ES-I3 (cell line): ENCODE measurements at regions not wholly inside any gene's neighbourhood (a gene's known extent, or its start where the extent isn't known, plus 50 kb on each side); places are given as distances from the start of the nearest gene placed in this dataset.
"Not testable (repeated sequence)": the region's sequence is repeated elsewhere in the genome, so short reads cannot be mapped to it uniquely, and the experiment has no call there.

Experiments used
- H3K36me3 ChIP-seq: 2 replicates; pipeline ENCODE4 v1.6.1; 2013; ENCODE audit warnings: mild to moderate bottlenecking, low read length, control low read depth, moderate library complexity; ENCODE audit not compliant: insufficient read depth
- H3K4me1 ChIP-seq: 2 replicates; pipeline ENCODE4 v1.6.1; 2013; ENCODE audit warnings: mild to moderate bottlenecking, control low read depth, low read length; ENCODE audit not compliant: insufficient read depth
- H3K9ac ChIP-seq: 2 replicates; pipeline ENCODE4 v1.6.1; 2013; ENCODE audit warnings: low read depth, mild to moderate bottlenecking, low read length, moderate library complexity
- H3K9me3 ChIP-seq: 2 replicates; pipeline ENCODE4 v1.6.1; 2013; ENCODE audit warnings: mild to moderate bottlenecking, low read length, moderate library complexity; ENCODE audit not compliant: control insufficient read depth, insufficient read depth

DNA sequence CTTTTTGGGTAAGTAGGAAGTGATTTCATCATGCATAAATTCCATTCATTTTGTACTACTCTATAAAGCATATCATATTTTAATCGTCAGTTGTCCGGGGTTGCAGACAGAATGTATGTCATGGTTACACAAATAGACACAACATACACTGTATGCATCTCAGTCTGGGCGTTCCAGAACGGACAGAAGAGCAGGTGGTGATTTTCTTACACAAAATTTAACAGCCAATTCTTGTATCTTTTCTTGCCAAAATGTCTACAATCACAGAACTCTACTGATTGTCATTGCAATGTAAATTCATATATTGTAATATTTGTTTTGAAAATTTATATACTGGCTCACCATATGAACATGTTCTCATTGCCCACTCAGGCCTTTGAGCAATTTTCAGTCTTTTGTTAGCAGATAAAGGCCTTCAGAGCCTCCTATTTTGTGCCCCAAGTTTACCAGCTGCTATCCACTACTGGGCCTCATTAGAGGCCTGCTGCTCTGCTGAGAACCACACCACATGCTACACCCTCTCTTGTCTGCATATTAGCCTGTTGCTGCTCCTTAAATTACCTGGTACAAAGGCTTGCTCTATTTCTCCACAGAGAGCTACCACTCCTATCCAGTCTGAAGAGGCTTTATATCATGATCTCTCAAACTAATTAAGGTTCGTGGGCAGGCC is 61.5 kb downstream of the PRDM13 start:
- Histone ChIP-seq H3K9me3 (no peaks in the 10 kb centered on the region), H3K9ac (no peak overlapping the region), H3K36me3 (no peaks in the 10 kb centered on the region), H3K4me1 (peaks cover 6% of the 10 kb centered on the region; the same call in 1 of the 2 replicates)

DNA sequence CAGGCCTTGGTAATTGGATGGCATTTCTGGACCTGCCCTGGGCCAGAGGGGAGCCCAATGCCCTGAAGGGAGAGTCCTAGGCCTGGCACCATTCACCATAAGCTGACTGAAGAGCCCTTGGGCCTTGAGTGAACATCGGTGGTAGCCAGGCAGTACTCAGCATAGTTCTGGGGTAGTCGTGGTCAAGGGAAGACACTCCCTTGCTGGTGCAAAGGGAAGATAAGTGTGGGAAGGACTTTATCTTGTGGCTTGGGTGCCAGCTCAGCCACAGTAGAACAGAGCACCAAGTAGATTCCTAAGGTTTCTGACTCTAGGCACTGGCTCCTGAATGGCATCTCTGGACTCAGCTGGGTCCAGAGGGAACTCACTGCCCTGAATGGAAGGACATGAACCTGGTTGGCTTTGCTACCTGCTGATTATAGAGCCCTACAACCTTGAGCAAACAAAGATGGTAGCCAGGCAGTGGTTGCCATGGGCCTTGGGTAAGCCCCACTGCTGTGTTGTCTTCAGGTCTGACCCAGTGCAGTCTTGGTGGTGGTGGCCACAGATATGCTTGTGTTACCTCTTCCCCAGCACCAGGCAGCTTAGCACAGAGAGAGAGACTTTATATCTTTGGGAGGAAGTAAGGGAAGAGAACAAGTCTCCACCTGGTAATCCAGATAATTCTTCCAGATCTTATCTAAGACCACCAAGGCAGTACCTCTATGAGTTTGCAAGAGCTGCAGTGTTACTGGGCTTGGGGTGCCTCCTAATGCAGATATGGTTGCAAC is 83.5 kb downstream of the PRDM13 start:
- Histone ChIP-seq H3K9ac (no peak overlapping the region), H3K9me3 (no peaks in the 10 kb centered on the region), H3K36me3 (no peaks in the 10 kb centered on the region), H3K4me1 (no peaks in the 10 kb centered on the region)

DNA sequence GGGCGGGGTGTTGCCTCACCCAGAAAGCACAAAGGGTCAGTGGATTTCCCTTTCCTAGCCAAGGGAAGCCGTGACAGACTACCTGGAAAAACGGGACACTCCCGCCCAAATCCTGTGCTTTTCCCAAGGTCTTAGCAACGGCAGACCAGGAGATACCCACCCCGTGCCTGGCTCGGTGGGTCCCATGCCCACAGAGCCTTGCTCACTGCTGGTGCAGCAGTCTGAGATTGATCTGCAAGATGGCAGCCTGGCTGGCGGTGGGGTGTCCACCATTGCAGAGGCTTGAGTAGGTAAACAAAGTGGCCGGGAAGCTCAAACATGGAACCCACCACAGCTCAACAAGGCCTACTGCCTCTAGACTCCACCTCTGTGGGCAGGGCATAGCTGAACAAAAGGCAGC is 95.7 kb downstream of the PRDM13 start:
- H3K36me3 ChIP-seq, H3K9me3 ChIP-seq, H3K4me1 ChIP-seq, H3K9ac ChIP-seq: not testable (repeated sequence)

DNA sequence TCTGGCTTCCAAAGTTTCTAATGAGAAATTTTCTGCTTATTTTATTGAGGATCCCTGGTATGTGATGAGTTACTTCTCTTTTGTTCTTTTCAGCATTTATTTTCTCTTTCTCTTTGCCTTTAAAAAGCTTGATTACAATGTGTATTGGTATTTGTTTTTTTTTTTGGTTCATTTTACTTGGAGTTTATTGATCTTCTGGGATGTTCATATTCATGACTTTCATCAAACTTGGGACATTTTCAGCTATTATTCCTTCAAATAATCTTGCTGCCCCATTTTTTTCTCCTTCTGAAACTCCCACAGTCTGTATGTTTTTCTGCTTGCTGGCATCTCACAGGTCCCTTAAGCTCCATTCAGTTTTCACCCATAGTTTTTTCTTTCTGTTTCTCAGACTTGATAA is 102.4 kb downstream of the PRDM13 start:
- H3K4me1 ChIP-seq, result no peaks in the 10 kb centered on the region
- H3K9me3 ChIP-seq, result no peaks in the 10 kb centered on the region
- H3K9ac ChIP-seq, result no peak overlapping the region
- H3K36me3 ChIP-seq, result no peaks in the 10 kb centered on the region

DNA sequence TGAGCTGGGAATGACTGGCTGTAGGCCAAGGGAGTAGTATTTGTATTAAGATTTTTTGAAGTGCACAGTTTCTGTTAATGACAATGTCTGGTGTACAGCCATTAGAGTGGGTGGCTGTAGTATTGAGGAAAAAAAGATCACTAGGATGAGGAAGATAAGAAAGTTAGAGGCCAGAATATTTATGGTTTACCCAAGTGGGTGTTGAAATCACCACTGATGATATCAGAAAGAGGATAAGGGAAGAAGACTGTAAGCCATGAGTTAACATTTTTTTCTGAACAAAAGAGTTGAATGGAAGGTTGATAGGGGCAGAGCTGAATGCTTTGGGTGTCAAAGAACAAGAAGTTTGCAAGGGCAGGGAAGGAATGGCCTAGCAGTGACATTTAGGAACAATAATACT is 104.7 kb downstream of the PRDM13 start:
- Histone ChIP-seq H3K4me1 (no peaks in the 10 kb centered on the region), H3K36me3 (no peaks in the 10 kb centered on the region), H3K9me3 (no peaks in the 10 kb centered on the region), H3K9ac (no peak overlapping the region)

DNA sequence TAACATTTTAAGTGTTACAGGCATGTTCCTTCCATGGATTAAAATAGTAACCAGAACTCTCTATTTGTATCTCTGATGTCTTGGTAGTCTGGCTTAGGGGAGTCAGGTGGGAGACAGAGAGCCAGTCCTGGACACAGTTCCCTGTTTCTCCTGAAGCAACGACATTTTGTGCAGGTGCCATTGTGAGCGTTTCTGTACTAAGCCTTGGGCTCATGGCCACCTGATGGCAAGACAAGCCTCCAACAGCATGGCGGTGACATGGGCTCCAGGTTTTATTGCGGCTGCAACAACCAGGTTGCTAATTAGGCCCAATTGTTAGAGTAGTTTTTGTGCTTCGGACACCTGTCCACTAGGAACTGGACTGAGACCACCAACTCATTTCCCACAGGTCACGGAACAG is 105.3 kb downstream of the PRDM13 start:
- Histone ChIP-seq H3K4me1 (no peaks in the 10 kb centered on the region), H3K9ac (no peak overlapping the region), H3K9me3 (no peaks in the 10 kb centered on the region), H3K36me3 (no peaks in the 10 kb centered on the region)

DNA sequence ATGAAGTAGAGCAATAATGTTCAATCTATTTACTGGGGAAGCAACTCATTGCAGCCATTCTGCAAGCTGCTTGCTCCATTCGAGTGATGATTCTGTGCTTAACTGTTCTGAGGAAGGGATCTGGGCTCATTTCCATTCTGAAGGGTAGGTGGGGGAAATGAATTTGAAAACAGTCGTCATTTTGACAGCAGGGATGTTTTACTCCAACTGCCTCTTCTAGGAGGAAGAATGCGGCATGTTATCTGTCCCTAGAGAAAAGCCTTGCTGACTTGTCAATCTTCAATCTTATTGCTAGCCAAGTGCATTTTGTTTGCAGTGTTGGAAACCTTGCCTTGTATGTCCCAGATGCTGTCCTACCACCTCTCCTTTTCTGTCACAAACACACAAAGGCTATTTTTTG is 105.9 kb downstream of the PRDM13 start:
- Histone ChIP-seq H3K9me3 (no peaks in the 10 kb centered on the region), H3K9ac (no peak overlapping the region), H3K4me1 (no peaks in the 10 kb centered on the region), H3K36me3 (no peaks in the 10 kb centered on the region)

DNA sequence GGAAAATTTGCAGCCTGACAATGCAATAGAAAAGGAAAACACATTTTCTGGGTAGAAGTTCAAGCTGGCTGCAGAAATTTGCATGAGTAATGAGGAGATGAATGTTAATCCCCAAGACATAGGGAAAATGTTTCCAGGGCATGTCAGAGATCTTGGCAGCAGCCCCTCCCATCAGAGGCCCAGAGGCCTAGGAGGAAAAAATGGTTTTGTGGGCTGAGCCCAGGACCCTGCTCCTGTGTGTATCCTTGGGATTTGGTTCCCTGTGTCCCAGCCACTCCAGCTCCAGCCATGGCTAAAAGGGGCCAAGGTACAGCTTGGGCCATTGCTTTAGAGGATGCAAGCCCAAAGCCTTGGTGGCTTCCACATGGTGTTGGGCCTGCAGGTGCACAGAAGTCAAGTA is 115.4 kb downstream of the PRDM13 start:
- not testable (repeated sequence) for H3K36me3 ChIP-seq, H3K9ac ChIP-seq, H3K9me3 ChIP-seq, H3K4me1 ChIP-seq

DNA sequence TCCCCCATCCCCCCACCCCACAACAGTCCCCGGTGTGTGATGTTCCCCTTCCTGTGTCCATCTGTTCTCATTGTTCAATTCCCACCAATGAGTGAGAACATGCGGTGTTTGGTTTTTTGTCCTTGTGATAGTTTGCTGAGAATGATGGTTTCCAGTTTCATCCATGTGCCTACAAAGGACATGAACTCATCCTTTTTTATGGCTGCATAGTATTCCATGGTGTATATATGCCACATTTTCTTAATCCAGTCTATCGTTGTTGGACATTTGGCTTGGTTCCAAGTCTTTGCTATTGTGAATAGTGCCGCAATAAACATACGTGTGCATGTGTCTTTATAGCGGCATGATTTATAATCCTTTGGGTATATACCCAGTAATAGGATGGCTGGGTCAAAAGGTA is 123.6 kb downstream of the PRDM13 start:
- H3K9me3 ChIP-seq, H3K4me1 ChIP-seq, H3K9ac ChIP-seq, H3K36me3 ChIP-seq: not testable (repeated sequence)

DNA sequence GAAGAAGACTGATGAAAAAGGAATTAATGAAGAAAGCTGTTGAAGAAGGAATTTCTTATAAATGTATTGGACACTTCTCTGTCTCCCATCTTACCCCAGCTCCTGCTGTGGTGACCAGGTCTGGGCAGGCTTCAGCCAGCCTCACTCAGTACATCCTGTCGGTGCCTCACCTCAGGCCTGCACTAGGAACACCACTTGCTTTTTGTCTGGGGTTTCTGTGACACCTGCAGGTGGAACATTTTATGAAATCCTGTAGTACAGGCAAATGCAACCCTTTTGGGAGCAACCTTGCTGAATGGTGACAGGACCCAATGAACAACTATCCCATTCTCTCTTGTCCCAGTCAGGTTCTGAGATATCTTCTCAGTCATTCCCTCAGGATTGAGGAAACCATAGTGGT is 129.7 kb downstream of the PRDM13 start:
- H3K9ac ChIP-seq, result no peak overlapping the region
- no peaks in the 10 kb centered on the region for H3K36me3 ChIP-seq
- H3K9me3 ChIP-seq, result no peaks in the 10 kb centered on the region
- no peaks in the 10 kb centered on the region for H3K4me1 ChIP-seq

DNA sequence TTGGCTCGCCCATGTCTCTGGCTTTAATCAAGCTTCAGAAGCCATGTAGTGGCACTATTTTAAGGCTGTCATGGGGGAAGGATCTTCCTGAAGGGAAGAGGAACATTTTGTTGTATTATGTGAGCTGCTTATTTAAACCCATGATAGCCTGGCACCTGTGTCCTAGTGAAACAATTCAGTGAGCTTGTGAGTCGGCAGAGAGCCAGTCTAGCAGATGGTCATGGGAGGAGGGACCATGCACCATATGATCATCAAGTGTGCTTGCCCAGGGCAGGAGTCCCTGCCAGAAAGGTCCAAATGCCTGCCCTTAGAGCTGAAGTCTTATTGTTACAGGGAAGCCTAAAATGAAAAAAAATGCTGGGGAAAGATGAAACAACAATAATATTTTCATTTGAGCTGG is 132.9 kb downstream of the PRDM13 start:
- no peaks in the 10 kb centered on the region for H3K9me3 ChIP-seq
- H3K4me1 ChIP-seq, result no peaks in the 10 kb centered on the region
- H3K36me3 ChIP-seq, result no peaks in the 10 kb centered on the region
- H3K9ac ChIP-seq, result no peak overlapping the region

DNA sequence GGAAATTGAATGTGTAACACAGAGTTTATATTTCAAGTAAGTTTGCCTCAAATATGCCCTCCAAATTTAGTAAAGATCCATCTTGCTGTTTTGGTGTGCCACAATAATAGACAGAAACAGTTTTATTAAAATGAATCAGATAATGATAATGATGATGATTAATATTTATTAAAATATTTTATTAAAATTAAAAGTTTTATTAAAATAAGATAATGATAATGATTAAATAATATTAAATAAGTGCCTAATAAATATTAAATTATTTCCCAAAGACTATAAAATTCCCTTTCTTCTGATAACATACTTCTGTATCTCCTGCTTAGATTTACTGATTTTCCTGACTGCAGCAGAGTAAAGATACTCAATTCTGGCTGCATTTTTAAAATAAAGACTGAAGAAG is 134.5 kb downstream of the PRDM13 start:
- Histone ChIP-seq H3K9ac (no peak overlapping the region), H3K9me3 (no peaks in the 10 kb centered on the region), H3K36me3 (no peaks in the 10 kb centered on the region), H3K4me1 (no peaks in the 10 kb centered on the region)

DNA sequence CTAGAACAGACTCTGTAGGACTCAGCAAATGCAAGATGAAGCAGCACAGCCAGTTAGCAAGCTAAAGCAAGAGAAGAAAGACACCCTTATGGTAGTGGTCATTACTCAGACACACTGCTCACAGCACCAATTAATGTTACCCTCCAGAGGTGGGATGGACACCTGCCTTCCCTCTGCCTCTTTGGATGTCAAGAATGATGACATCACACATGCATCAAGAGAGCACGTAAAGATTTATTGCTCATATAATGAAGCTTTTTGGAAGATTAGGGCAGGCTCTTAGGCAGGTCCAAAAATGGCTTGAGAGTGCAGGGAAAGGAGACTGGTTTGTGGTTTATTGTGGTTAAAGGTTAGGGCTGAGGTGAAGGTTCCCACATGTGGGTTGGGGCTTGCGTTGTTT is 137.0 kb downstream of the PRDM13 start:
- Histone ChIP-seq H3K4me1 (no peaks in the 10 kb centered on the region), H3K9me3 (no peaks in the 10 kb centered on the region), H3K36me3 (no peaks in the 10 kb centered on the region), H3K9ac (no peak overlapping the region)

DNA sequence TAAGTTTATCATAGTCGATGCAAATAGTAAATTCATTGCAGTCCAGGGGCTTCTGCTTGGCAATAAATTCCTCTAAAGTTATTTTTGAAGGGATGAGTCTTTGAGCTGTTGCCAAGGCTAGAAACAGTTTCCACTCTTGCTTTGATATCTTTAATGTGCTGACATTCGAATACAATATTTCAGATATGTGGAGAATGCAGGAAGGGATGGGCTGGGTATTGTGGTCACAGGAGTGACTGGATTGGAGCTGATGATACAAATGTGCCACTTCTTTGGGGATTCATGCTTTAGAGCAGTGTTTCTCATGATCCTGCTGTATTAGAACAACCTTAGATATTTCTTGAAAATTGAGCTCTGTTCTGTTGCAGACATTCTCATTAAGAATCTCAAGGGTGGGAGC is 139.0 kb downstream of the PRDM13 start:
- no peaks in the 10 kb centered on the region for H3K9me3 ChIP-seq
- H3K36me3 ChIP-seq, result no peaks in the 10 kb centered on the region
- H3K9ac ChIP-seq, result no peak overlapping the region
- no peaks in the 10 kb centered on the region for H3K4me1 ChIP-seq

DNA sequence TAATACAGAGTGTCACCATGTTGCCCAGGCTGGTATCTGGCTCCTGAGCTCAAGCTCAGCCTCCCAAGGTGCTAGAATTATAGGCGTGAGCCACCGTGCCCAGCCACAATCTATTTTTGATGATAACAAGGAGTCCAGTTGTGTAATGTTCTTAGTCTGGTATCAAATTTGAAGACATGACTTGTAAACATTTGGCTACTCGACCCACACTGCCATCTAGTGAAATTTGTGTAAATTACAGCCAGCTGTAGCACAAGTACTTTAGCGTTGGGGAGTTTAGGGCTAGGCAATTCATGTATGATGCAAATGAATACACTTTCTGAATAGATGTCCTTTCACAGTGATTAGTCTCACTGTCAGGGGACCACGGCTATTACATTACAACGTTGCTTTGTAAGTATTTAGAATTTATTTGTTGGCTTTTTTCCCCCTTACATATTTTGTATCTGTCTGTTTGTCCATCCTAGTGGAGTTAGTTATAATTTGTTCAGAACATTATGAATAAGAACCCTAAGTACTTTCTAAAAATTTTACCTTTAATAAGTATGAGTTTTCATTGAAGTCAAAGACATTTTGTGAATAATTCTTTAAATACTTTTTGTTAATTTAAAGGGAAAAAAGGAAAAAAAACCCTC is 139.7 kb downstream of the PRDM13 start:
- Histone ChIP-seq H3K4me1 (no peaks in the 10 kb centered on the region), H3K9ac (no peak overlapping the region)

More for the DNA sequence above, 139.7 kb downstream of the PRDM13 start:
- H3K36me3 ChIP-seq, result no peaks in the 10 kb centered on the region
- H3K9me3 ChIP-seq, result no peaks in the 10 kb centered on the region
